ENCODE measurements at regions not wholly inside any gene's neighbourhood (a gene's known extent, or its start where the extent isn't known, plus 50 kb on each side); places are given as distances from the start of the nearest gene placed in this dataset.

GRCh38 chr12:41122894-41123293, 65.2 kb upstream of the PDZRN4 start:
- no peak for DNase-seq

- peak in 1 of 2 experiments; percentile 38 for DNase-seq
Measured at GRCh38 chr12:41123871-41124270, 64.2 kb upstream of the PDZRN4 start.

Measured in NCI-H524 (cell line).